ENCODE measurements at regions not wholly inside any gene's neighbourhood (a gene's known extent, or its start where the extent isn't known, plus 50 kb on each side); places are given as distances from the start of the nearest gene placed in this dataset.

DNA sequence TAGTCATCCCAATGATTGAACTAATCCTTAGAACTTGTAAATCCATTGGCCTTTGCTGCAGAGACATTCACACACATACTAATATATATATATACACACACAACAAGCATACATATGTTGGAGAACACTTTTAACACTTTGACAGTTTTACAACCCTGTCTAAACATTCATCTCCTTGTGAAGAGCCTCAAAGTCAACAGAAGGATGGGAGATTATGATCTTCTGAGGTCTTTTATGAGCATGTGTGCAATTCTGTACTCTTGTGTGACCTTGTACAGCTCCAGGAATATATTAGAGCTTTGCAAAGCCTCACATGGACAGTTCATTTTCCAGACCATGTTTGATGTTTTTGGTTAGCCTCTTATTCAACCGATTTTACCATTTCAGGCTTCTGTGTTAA, 589.0 kb downstream of the NXPH1 start:
- TF ChIP-seq, protein P1, sequence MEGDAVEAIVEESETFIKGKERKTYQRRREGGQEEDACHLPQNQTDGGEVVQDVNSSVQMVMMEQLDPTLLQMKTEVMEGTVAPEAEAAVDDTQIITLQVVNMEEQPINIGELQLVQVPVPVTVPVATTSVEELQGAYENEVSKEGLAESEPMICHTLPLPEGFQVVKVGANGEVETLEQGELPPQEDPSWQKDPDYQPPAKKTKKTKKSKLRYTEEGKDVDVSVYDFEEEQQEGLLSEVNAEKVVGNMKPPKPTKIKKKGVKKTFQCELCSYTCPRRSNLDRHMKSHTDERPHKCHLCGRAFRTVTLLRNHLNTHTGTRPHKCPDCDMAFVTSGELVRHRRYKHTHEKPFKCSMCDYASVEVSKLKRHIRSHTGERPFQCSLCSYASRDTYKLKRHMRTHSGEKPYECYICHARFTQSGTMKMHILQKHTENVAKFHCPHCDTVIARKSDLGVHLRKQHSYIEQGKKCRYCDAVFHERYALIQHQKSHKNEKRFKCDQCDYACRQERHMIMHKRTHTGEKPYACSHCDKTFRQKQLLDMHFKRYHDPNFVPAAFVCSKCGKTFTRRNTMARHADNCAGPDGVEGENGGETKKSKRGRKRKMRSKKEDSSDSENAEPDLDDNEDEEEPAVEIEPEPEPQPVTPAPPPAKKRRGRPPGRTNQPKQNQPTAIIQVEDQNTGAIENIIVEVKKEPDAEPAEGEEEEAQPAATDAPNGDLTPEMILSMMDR (IDR thresholded peaks at IDR 0.05; ENCODE audit: low read depth, low read length) = no peak
- no peak for TF ChIP-seq EZH2phosphoT487 (IDR thresholded peaks at IDR 0.05; ENCODE audit: low read depth)

Measured in OCI-LY3 (cell line).